ENCODE measurements at regions not wholly inside any gene's neighbourhood (a gene's known extent, or its start where the extent isn't known, plus 50 kb on each side); places are given as distances from the start of the nearest gene placed in this dataset.

GRCh38 chr5:56406221-56406620, 173.1 kb upstream of the ANKRD55 start:
- TF ChIP-seq CTCF (conservative IDR thresholded peaks at IDR 0.05; ENCODE audit: low read length) = no peak
- TF ChIP-seq EZH2phosphoT487 (IDR thresholded peaks at IDR 0.05; ENCODE audit: borderline replicate concordance) = no peak

All from Loucy (cell line).